Liver (tissue), 3 donors: ENCODE measurements at regions not wholly inside any gene's neighbourhood (a gene's known extent, or its start where the extent isn't known, plus 50 kb on each side); places are given as distances from the start of the nearest gene placed in this dataset.

Experiments
- CTCF ChIP-seq: fragments of 150-350 bp; IDR thresholded peaks from 2 replicates; pipeline ENCODE4 v1.5.1; 2017; ENCODE audit warnings: improper control_type of control experiment, low read depth, low read length; ENCODE audit not compliant: missing input control
- EGR1 ChIP-seq, 2 donors: IDR thresholded peaks; 2 replicates each; pipeline ENCODE4 v1.6.1; 2016 to 2018; ENCODE audit warnings: antibody characterized with exemption in 2 of 2, low read depth in 2 of 2
- JUND ChIP-seq, 2 donors: IDR thresholded peaks; 2 replicates each; pipeline ENCODE4 v1.6.1; 2016; ENCODE audit warnings: antibody characterized with exemption in 2 of 2
- MAX ChIP-seq: IDR thresholded peaks from 2 replicates; pipeline ENCODE4 v1.6.1; 2016; ENCODE audit warnings: antibody characterized with exemption
- RAD21 ChIP-seq, 2 donors: IDR thresholded peaks; 2 replicates each; pipeline ENCODE4 v1.6.1; 2016; ENCODE audit warnings: antibody characterized with exemption in 2 of 2, mild to moderate bottlenecking in 2 of 2
- RXRA ChIP-seq, 2 donors: IDR thresholded peaks; 2 replicates each; pipeline ENCODE4 v1.6.1; 2017 to 2018; ENCODE audit warnings: antibody characterized with exemption in 2 of 2, mild to moderate bottlenecking in 1 of 2
- SP1 ChIP-seq: IDR thresholded peaks from 2 replicates; pipeline ENCODE4 v1.6.1; 2018; ENCODE audit warnings: antibody characterized with exemption, mild to moderate bottlenecking
- donor health status: healthy.
- donor health status: healthy.

- TF ChIP-seq CTCF (no peak), SP1 (no peak), MAX (no peak), EGR1 (IDR thresholded peaks at IDR 0.05; ENCODE audit: low read depth in 2 of 2) (no peak), RXRA (IDR thresholded peaks at IDR 0.05) (no peak), RAD21 (IDR thresholded peaks at IDR 0.05) (no peak), JUND (IDR thresholded peaks at IDR 0.05) (no peak)
Observed at GRCh38 chr9:99348289-99348688, 126.2 kb downstream of the SEC61B start.
